Thoracic aorta (tissue), 2 donors: ENCODE measurements at regions not wholly inside any gene's neighbourhood (a gene's known extent, or its start where the extent isn't known, plus 50 kb on each side); places are given as distances from the start of the nearest gene placed in this dataset.

Experiments used
- ATAC-seq: fragments of 150-250 bp; one replicate; pipeline ENCODE4 v1.8.0; 2017; ENCODE audit warnings: low read depth; ENCODE audit not compliant: insufficient number of reproducible peaks, low FRiP score
- DNase-seq: peaks from one replicate; pipeline ENCODE4 v3.0.0-alpha.2; 2020; ENCODE audit warnings: low spot score
- H3K27ac ChIP-seq, 2 donors: fragments of 200-600 bp; sonication (generic); 1 replicate in 1 of 2; 2 replicates in 1 of 2; pipeline ENCODE4 v1.5.1; 2016; ENCODE audit warnings: mild to moderate bottlenecking in 2 of 2, moderate library complexity in 2 of 2
- H3K27me3 ChIP-seq: fragments of 200-600 bp; sonication (generic); replicated peaks from 2 replicates; pipeline ENCODE4 v1.6.0; 2016; ENCODE audit warnings: mild to moderate bottlenecking; ENCODE audit not compliant: insufficient read depth
- H3K36me3 ChIP-seq: fragments of 200-600 bp; sonication (generic); one replicate; pipeline ENCODE4 v1.5.1; 2016
- H3K4me1 ChIP-seq, 2 donors: fragments of 200-600 bp; sonication (generic); 1 replicate in 1 of 2; 2 replicates in 1 of 2; pipeline versions ENCODE4 v1.5.1 to v1.6.0; 2016; ENCODE audit warnings: low read depth in 2 of 2, mild to moderate bottlenecking in 1 of 2; ENCODE audit not compliant: control insufficient read depth in 1 of 2
- H3K4me3 ChIP-seq: fragments of 200-600 bp; sonication (generic); 2 replicates; pipeline ENCODE4 v1.5.1; 2016; ENCODE audit warnings: mild to moderate bottlenecking
- H3K9me3 ChIP-seq: fragments of 200-600 bp; sonication (generic); 2 replicates; pipeline ENCODE4 v1.5.1; 2016
- TF ChIP-seq, protein P1 (sequence below): fragments of 200-600 bp; sonication (generic); IDR thresholded peaks from one replicate; pipeline ENCODE4 v1.5.1; 2019; ENCODE audit warnings: antibody characterized with exemption

DNA sequence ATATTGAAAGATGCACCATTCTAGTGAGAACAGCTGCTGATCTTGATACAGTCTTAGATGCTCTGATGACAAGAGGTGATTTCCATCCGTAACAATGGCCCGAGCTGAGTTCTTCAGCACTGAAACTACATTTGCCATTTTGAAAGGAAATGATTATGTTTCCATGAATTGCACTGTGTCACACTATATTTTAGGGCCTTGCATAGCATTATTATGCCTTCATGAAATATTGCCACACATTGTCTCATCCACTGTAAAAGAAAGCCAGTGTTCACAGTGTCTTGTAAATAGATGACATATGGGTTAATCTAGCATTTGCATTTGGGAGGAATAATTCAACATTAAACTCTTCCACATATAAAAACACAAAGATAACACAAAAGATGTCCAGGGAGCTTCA lies 438.3 kb upstream of the PSMD7 start:
- H3K36me3 ChIP-seq: no peaks in the 10 kb centered on the region
- H3K4me3 ChIP-seq: no peak overlapping the region
- ATAC-seq: no peak
- no peak for DNase-seq
- H3K4me1 ChIP-seq: no peaks in the 10 kb centered on the region
- no peaks in the 10 kb centered on the region for H3K27me3 ChIP-seq
- H3K27ac ChIP-seq: no peak overlapping the region
- TF ChIP-seq, protein P1, sequence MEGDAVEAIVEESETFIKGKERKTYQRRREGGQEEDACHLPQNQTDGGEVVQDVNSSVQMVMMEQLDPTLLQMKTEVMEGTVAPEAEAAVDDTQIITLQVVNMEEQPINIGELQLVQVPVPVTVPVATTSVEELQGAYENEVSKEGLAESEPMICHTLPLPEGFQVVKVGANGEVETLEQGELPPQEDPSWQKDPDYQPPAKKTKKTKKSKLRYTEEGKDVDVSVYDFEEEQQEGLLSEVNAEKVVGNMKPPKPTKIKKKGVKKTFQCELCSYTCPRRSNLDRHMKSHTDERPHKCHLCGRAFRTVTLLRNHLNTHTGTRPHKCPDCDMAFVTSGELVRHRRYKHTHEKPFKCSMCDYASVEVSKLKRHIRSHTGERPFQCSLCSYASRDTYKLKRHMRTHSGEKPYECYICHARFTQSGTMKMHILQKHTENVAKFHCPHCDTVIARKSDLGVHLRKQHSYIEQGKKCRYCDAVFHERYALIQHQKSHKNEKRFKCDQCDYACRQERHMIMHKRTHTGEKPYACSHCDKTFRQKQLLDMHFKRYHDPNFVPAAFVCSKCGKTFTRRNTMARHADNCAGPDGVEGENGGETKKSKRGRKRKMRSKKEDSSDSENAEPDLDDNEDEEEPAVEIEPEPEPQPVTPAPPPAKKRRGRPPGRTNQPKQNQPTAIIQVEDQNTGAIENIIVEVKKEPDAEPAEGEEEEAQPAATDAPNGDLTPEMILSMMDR: no peak
- no peaks in the 10 kb centered on the region for H3K9me3 ChIP-seq

GRCh38 chr16:73853968-73854367 lies 442.6 kb upstream of the PSMD7 start:
- TF ChIP-seq, protein P1: no peak
- no peaks in the 10 kb centered on the region for H3K9me3 ChIP-seq
- no peak for ATAC-seq
- H3K27me3 ChIP-seq: no peaks in the 10 kb centered on the region
- no peaks in the 10 kb centered on the region for H3K36me3 ChIP-seq
- H3K27ac ChIP-seq: no peak overlapping the region
- H3K4me3 ChIP-seq: no peak overlapping the region
- no peak for DNase-seq
- H3K4me1 ChIP-seq: no peaks in the 10 kb centered on the region

GRCh38 chr16:73852561-73852960 lies 444.1 kb upstream of the PSMD7 start:
- Histone ChIP-seq H3K36me3 (no peaks in the 10 kb centered on the region), H3K27me3 (no peaks in the 10 kb centered on the region), H3K4me3 (no peak overlapping the region), H3K27ac (no peak overlapping the region), H3K4me1 (no peaks in the 10 kb centered on the region), H3K9me3 (no peaks in the 10 kb centered on the region)
- no peak for ATAC-seq
- TF ChIP-seq, protein P1: no peak
- no peak for DNase-seq

- Histone ChIP-seq H3K9me3 (no peaks in the 10 kb centered on the region), H3K4me3 (no peak overlapping the region), H3K4me1 (peaks cover 0 to 11% of the 10 kb centered on the region in 2 donors), H3K27ac (no peak overlapping the region), H3K27me3 (no peaks in the 10 kb centered on the region), H3K36me3 (no peaks in the 10 kb centered on the region)
- ATAC-seq (no peak), DNase-seq (no peak)
- TF ChIP-seq, protein P1: no peak
Measured at GRCh38 chr16:73848993-73849392, 447.6 kb upstream of the PSMD7 start.

GRCh38 chr16:73847090-73847489 lies 449.5 kb upstream of the PSMD7 start:
- Histone ChIP-seq H3K27me3 (no peaks in the 10 kb centered on the region), H3K4me3 (no peak overlapping the region), H3K27ac (no peak overlapping the region), H3K9me3 (no peaks in the 10 kb centered on the region), H3K36me3 (no peaks in the 10 kb centered on the region), H3K4me1 (peaks cover 0 to 11% of the 10 kb centered on the region in 2 donors)
- no peak for DNase-seq
- TF ChIP-seq, protein P1: no peak
- no peak for ATAC-seq
